Adrenal gland (tissue), 9 donors: ENCODE measurements at regions not wholly inside any gene's neighbourhood (a gene's known extent, or its start where the extent isn't known, plus 50 kb on each side); places are given as distances from the start of the nearest gene placed in this dataset.
"Not testable (repeated sequence)": the region's sequence is repeated elsewhere in the genome, so short reads cannot be mapped to it uniquely, and the experiment has no call there.

ENCODE experiments used
- DNase-seq, 7 donors: peaks; one replicate each; pipeline ENCODE4 v3.0.0-alpha.2; 2019 to 2020
- H3K27ac ChIP-seq, 5 donors: fragments of 200-600 bp; sonication (generic) in 4 of 5; 1 replicate in 3 of 5; 2 replicates in 2 of 5; pipeline versions ENCODE4 v1.5.1 to v1.8.0; 2016 to 2020; ENCODE audit warnings: mild to moderate bottlenecking in 1 of 5
- H3K27me3 ChIP-seq: fragments of 200-600 bp; 2 replicates; pipeline ENCODE4 v1.8.0; 2021
- H3K36me3 ChIP-seq, 2 donors: fragments of 200-600 bp; replicated peaks in 1 of 2; 1 replicate in 1 of 2; 2 replicates in 1 of 2; pipeline versions ENCODE4 v1.5.1 to v1.8.0; 2018 to 2022
- H3K4me1 ChIP-seq, 2 donors: fragments of 200-600 bp; replicated peaks in 1 of 2; 1 replicate in 1 of 2; 2 replicates in 1 of 2; pipeline versions ENCODE4 v1.5.1 to v1.8.0; 2018 to 2021
- H3K4me3 ChIP-seq, 4 donors: fragments of 200-600 bp; sonication (generic) in 3 of 4; one replicate each; pipeline ENCODE4 v1.5.1; 2016 to 2018
- H3K9me3 ChIP-seq, 3 donors: fragments of 200-600 bp; sonication (generic) in 1 of 3; replicated peaks in 1 of 3; 1 replicate in 2 of 3; 2 replicates in 1 of 3; pipeline versions ENCODE4 v1.5.1 to v1.8.0; 2016 to 2021
- WGBS, 4 donors: extraction: QIAGEN DNeasy Blood & Tissue Kit in 2 of 4; methylation state at CpG; one replicate each; pipeline versions ENCODE4 v1.1.5 to v1.1.7; 2013 to 2017; 5-methylcytosine and 5-hydroxymethylcytosine counted together
- intact Hi-C, 2 donors: fragments of 100-400 bp; cut with DNase I; formaldehyde crosslinking; loops; one replicate each; pipeline versions ENCODE4 v1.14.1 to v1.15.0; 2022 to 2023
- donor health status: healthy with polysubstance abuse.
- donor health status: Bipolar disorder and iron deficiency.
- donor health status: DM: yes; HTN: yes; CAD: no.
- donor health status: DM: no; HTN: no; CAD: no.
- donor health status: DM: no; HTN: no; CAD: no.

DNA sequence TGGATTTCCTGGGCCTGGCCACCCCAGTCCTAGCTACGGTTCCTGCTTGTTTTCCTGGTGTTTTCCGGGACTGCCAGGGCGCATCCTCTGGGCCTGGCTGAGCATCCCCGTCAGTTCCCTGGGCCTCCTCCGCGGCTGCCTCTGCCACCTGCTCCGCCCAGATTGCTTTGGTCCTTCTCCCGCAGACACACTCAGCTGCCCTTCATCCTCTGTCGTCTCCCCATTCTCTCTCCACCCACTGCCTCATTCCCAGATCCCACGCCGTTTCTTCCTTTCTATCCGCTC, 153.2 kb upstream of the NBPF19 start:
- H3K4me1 ChIP-seq, DNase-seq: not testable (repeated sequence)
- WGBS, 4 donors, result no CpG with 5 or more reads among the region's 12 CpGs

DNA sequence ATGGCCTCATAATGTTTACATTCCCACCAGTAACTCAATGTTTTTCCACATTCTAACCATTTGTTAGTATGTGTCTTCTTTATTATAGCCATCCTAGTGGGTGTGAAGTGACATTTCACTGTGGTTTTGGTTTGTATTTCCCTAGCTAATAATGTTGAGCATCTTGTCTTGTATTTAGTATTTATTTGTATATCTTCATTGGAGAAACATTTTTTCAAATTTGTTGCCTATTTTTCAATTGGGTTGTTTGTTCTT, 144.8 kb upstream of the NBPF19 start:
- H3K9me3 ChIP-seq, H3K4me1 ChIP-seq, H3K27me3 ChIP-seq, H3K27ac ChIP-seq, intact Hi-C loops, H3K36me3 ChIP-seq, H3K4me3 ChIP-seq, DNase-seq: not testable (repeated sequence)

More for the DNA sequence above, 153.2 kb upstream of the NBPF19 start:
- intact Hi-C loops, H3K36me3 ChIP-seq, H3K27ac ChIP-seq, H3K4me3 ChIP-seq, H3K9me3 ChIP-seq, H3K27me3 ChIP-seq: not testable (repeated sequence)

DNA sequence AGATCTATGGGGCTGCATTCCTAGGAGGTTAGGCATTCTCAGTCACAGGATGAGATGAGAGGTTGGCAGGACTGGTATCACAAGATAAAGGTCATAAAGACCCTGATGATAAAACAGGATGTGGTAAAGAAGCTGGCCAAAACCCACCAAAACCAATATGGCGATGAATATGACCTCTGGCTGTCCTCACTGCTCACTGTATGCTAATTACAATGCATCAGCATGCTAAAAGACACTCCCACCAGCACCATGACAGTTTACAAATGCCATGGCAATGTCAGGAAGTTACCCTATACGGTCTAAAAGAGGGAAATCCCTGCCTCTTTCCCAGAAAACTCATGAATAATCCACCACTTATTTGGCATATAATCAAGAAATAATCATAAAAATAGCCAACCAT, 138.8 kb upstream of the NBPF19 start:
- intact Hi-C loops, DNase-seq, H3K27ac ChIP-seq, H3K4me1 ChIP-seq, H3K4me3 ChIP-seq, H3K36me3 ChIP-seq, H3K27me3 ChIP-seq, H3K9me3 ChIP-seq: not testable (repeated sequence)
- WGBS, 4 donors, result no CpG with 5 or more reads among the region's 2 CpGs

DNA sequence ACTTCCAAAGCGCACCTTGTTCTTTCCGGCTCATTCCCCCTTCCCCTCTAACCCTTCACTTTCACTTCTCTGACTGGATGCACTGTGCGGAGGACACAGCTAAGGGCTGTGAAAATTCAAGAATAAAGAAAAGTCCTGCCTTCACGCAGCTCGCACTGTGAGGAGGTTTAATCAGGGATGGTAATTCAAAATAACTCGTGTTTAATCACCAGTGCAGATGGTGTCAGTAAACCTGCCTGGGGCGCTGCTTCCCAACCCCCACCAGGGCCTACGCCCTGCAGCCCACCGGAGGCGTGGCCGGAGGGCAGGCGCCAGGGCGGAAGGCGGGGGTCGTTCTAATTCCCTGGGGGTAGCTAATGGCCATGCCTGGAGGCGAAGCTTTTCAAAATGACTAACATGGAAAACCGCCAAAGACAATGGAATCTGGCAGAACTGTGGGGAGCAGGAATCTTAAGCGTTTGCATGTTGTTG, 136.6 kb upstream of the NBPF19 start:
- H3K9me3 ChIP-seq, H3K36me3 ChIP-seq, H3K4me1 ChIP-seq, H3K27ac ChIP-seq, intact Hi-C loops, H3K4me3 ChIP-seq, DNase-seq, H3K27me3 ChIP-seq: not testable (repeated sequence)
- no CpG with 5 or more reads among the region's 18 CpGs for WGBS, 4 donors

DNA sequence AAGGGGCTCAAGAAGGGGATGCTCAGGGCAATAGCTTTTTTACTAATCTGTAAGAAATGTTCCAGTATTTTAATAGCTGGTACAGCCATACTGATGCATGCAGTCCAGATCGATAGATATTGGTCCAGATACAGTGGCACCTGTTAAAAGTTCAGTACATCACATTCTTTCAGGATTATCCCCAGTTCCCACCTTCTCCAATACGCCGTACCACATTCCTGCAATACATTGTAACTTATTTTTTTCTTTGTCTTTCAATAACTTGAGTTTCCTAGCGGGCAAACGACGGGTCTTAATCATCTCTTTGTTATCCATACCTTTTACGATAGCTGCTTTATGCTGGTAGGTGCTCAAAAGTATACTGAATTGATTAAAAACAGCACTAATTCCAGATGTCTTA, 136.1 kb upstream of the NBPF19 start:
- H3K9me3 ChIP-seq, intact Hi-C loops, H3K4me1 ChIP-seq, H3K27ac ChIP-seq, DNase-seq, H3K4me3 ChIP-seq, H3K36me3 ChIP-seq, H3K27me3 ChIP-seq: not testable (repeated sequence)
- no CpG with 5 or more reads among the region's 7 CpGs for WGBS, 4 donors

DNA sequence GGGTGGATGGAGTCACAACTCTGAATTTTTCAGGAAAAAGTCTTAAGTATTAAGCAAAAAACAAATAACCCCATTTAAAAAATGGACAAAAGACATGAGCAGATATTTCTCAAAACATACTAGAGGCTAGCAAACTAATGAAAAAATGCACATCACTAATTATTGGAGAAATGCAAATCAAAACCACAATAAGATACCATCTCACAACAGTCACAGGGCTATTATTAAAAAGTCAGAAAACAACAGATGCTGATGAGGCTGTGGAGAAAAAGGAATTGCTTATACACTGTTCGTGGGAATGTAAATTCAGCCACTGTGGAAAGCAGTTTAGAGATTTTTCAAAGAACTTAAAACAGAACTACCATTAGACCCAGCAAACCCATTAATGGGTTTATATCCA, 125.4 kb upstream of the NBPF19 start:
- DNase-seq, H3K4me1 ChIP-seq, H3K36me3 ChIP-seq, H3K4me3 ChIP-seq, H3K27ac ChIP-seq, H3K27me3 ChIP-seq, intact Hi-C loops, H3K9me3 ChIP-seq: not testable (repeated sequence)
- WGBS, 4 donors, result no CpG with 5 or more reads among the region's 1 CpG

DNA sequence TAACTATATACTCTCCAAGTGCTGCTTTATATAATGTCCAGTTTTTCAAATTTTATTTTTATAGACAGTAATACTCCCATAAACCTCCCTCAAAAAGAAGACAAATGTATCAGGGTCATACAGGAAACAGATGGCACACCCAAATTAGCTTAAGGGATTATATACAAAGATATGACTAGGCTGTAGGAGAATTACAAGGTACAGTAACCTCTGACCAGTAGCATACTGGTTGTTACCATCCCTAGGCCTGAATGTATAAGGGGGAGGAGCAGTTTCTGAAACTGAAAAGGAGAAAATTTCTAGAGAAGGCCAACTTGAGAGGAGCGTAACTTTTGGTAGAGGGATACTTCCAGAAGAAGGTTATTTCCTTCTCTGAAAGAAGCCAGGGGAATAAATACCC, 122.6 kb upstream of the NBPF19 start:
- H3K4me3 ChIP-seq, intact Hi-C loops, H3K27ac ChIP-seq, H3K27me3 ChIP-seq, H3K4me1 ChIP-seq, DNase-seq, H3K36me3 ChIP-seq, H3K9me3 ChIP-seq: not testable (repeated sequence)
- no CpG with 5 or more reads among the region's 1 CpG for WGBS, 4 donors

DNA sequence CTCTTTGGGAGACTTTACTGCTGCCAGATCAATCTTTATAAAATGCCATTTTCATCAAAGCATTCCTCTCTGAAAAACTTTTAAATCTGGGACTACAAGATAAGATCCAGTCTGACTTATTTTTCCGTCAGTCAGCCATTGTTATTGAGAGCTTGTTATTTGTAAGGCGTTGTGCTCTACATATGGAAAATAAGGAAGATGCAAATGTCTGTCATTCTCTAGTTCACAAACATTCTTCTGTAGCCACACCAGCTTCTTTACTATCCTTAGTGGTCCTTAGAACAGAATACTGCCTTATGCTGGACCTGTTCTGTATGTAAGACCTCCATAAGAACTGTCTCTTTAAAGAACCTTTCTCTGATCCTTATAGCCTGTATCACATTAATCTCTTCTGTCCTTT, 120.3 kb upstream of the NBPF19 start:
- DNase-seq, H3K4me1 ChIP-seq, H3K9me3 ChIP-seq, H3K27me3 ChIP-seq, intact Hi-C loops, H3K27ac ChIP-seq, H3K36me3 ChIP-seq, H3K4me3 ChIP-seq: not testable (repeated sequence)
- no CpG with 5 or more reads among the region's 2 CpGs for WGBS, 4 donors

DNA sequence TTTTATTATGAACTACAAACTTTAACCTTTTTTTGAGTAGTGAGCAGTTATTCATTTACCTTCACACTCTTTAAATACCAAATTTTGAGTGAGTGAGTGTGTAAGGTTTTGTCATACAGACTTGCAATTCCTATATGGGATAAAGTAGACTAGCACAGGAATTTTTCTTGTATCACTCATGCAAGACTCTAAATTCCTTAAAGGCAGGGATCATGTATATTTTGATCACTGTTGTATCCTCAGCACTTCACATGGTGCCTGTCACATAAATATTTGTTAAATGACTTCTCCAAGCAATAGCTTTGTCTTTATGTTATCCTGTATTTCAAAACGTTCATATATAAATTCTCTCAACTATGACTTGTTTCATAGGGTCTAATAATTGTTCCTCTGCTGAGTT, 119.1 kb upstream of the NBPF19 start:
- H3K27ac ChIP-seq, DNase-seq, H3K9me3 ChIP-seq, H3K36me3 ChIP-seq, H3K27me3 ChIP-seq, H3K4me1 ChIP-seq, H3K4me3 ChIP-seq, intact Hi-C loops: not testable (repeated sequence)
- no CpG with 5 or more reads among the region's 1 CpG for WGBS, 4 donors

DNA sequence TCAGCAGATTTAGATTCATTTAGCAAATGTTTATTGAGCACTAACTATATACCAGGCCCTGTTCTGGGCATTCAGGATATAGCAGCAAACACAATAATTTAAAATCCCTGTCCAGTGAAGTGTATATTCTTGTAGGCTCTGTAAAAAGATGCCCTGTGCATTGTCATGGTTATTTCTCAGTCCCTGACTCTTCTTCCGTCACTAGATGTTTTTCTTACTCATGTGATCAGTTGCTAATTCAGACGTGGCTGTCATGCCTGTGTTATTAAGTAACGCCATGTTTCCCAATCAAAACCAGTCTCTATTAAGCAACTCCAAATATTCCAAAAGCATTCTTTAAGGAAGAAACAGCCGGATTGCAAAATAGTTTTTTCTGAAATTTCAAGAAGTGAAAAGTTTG, 118.7 kb upstream of the NBPF19 start:
- H3K27ac ChIP-seq, H3K27me3 ChIP-seq, H3K9me3 ChIP-seq, DNase-seq, intact Hi-C loops, H3K4me1 ChIP-seq, H3K36me3 ChIP-seq, H3K4me3 ChIP-seq: not testable (repeated sequence)
- WGBS, 4 donors, result no CpG with 5 or more reads among the region's 4 CpGs

DNA sequence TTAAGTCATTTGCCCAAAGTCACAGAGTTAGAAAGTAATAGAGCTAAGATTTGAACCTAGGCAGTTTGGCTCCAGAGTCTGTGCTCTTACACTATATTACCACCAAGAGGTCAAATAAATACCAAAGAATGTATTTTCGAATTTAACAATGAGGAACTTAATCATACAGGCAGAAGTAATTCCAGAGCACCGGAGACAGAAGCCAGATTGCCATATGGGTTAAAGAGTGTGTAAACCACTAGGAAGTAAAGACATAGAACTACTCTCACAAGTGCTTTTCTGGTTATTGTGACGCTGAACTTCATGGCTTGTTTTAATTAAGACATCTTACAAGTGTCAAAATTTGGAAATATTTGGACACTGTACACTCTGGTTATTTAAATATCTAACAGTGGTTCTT, 114.5 kb upstream of the NBPF19 start:
- H3K4me1 ChIP-seq, H3K36me3 ChIP-seq, H3K4me3 ChIP-seq, H3K27ac ChIP-seq, intact Hi-C loops, H3K27me3 ChIP-seq, DNase-seq, H3K9me3 ChIP-seq: not testable (repeated sequence)
- WGBS, 4 donors, result no CpG with 5 or more reads among the region's 3 CpGs

DNA sequence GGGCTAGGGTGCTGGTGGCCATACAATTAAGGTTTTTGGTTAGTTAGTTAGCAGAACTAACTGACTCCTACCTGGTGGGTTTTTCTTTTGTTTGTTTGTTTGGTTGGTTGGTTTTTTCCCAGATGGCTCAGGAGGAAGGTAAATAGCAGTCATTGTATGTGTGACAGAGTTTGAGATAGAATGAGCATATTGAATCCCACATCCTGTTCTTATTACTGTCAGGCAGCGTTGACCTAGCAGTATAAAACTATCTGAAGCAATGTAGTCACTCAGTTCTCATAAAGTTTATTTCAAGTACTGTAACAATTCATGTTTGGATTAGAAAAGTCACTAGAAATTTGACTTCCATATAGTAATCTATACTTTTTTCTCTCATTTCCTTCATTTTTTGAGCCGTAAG, 113.5 kb upstream of the NBPF19 start:
- H3K27ac ChIP-seq, H3K36me3 ChIP-seq, H3K4me1 ChIP-seq, H3K27me3 ChIP-seq, intact Hi-C loops, DNase-seq, H3K4me3 ChIP-seq, H3K9me3 ChIP-seq: not testable (repeated sequence)
- WGBS, 4 donors, result no CpG with 5 or more reads among the region's 2 CpGs
